Panc1 (cell line): ENCODE measurements at regions not wholly inside any gene's neighbourhood (a gene's known extent, or its start where the extent isn't known, plus 50 kb on each side); places are given as distances from the start of the nearest gene placed in this dataset.

Experiments used
- ATAC-seq: fragments of 200-7000 bp; cut with Tn5 transposase; 2 replicates; pipeline ENCODE4 v1.9.1; 2020; ENCODE audit warnings: mild to moderate bottlenecking, moderate library complexity
- BruUV-seq: library from RNA; stranded (reverse); fragments of 400-500 nt; replicated peaks from 2 replicates; lab custom pipeline; 2021; lab: Mats Ljungman, UMichigan
- CTCF ChIA-PET: fragments of 300-600 bp; sonication (Branson Sonifier 250); formaldehyde crosslinking; loops from one replicate; lab custom pipeline; 2022; ENCODE audit warnings: antibody characterized with exemption; lab: Charles Lee
- POLR2A ChIA-PET: fragments of 300-600 bp; sonication (Branson Sonifier 250); formaldehyde crosslinking; loops from one replicate; lab custom pipeline; 2022; ENCODE audit warnings: antibody characterized with exemption; lab: Charles Lee
- DNase-seq: peaks from one replicate; pipeline ENCODE4 v3.0.0-alpha.2; 2010; ENCODE audit warnings: low read depth, low spot score
- H3K27ac ChIP-seq: 2 replicates; pipeline ENCODE4 v1.5.1; 2011; ENCODE audit warnings: mild to moderate bottlenecking, low read length, inconsistent platforms
- H3K27me3 ChIP-seq: fragments of 200-500 bp; sonication (Bioruptor generic); 2 replicates; pipeline ENCODE4 v1.6.0; 2014; ENCODE audit warnings: low read length, inconsistent platforms; ENCODE audit not compliant: control insufficient read depth, insufficient read depth
- H3K36me3 ChIP-seq: fragments of 200-500 bp; sonication (Bioruptor generic); 2 replicates; pipeline ENCODE4 v1.5.1; 2014; ENCODE audit warnings: inconsistent platforms, mild to moderate bottlenecking, low read length, moderate library complexity; ENCODE audit not compliant: control insufficient read depth, insufficient read depth
- H3K4me1 ChIP-seq: 2 replicates; pipeline ENCODE4 v1.5.1; 2011; ENCODE audit warnings: inconsistent platforms, mild to moderate bottlenecking, low read length, moderate library complexity; ENCODE audit not compliant: control insufficient read depth, insufficient read depth
- H3K4me3 ChIP-seq, 2 experiments: 2 replicates each; pipeline ENCODE4 v1.5.1; 2011 to 2012; ENCODE audit warnings: low read depth in 2 of 2, low read length in 2 of 2, mild to moderate bottlenecking in 2 of 2, inconsistent platforms in 1 of 2, moderate library complexity in 1 of 2
- H3K9me3 ChIP-seq: fragments of 200-500 bp; sonication (Bioruptor generic); 2 replicates; pipeline ENCODE4 v1.5.1; 2014; ENCODE audit warnings: low read depth, mild to moderate bottlenecking, inconsistent platforms, low read length, moderate library complexity; ENCODE audit not compliant: control insufficient read depth, insufficient read depth
- POLR2AphosphoS5 ChIP-seq: IDR thresholded peaks from 2 replicates; pipeline ENCODE4 v1.6.1; 2012; ENCODE audit warnings: mild to moderate bottlenecking, low read depth, low read length, moderate library complexity
- SIN3A ChIP-seq: IDR thresholded peaks from 2 replicates; pipeline ENCODE4 v1.6.1; 2012; ENCODE audit warnings: low read depth, mild to moderate bottlenecking, low read length, moderate library complexity, borderline replicate concordance; ENCODE audit not compliant: insufficient read depth
- TCF7L2 ChIP-seq: IDR thresholded peaks from 2 replicates; pipeline ENCODE4 v1.6.1; 2011; ENCODE audit warnings: mild to moderate bottlenecking, low read depth, low read length, inconsistent platforms
- in situ Hi-C: cut with HindIII; loops from 2 replicates; pipeline ENCODE4 v1.10.0; 2016; ENCODE audit warnings: low sequenced_read_pairs, low pct_unique_long_range_greater_than_20kb
- intact Hi-C: fragments of 100-400 bp; cut with micrococcal nuclease; formaldehyde crosslinking; loops from one replicate; pipeline ENCODE4 v1.10.0; 2022; ENCODE audit not compliant: unreplicated experiment
- TF ChIP-seq, protein P1 (sequence below): fragments of 450-650 bp; IDR thresholded peaks from 2 replicates; pipeline ENCODE4 v1.5.1; 2017; ENCODE audit warnings: mild to moderate bottlenecking
- TF ChIP-seq, protein P2 (sequence below), 2 experiments: IDR thresholded peaks; 2 replicates each; pipeline ENCODE4 v1.6.1; 2011 to 2012; ENCODE audit warnings: low read depth in 2 of 2, control low read depth in 1 of 2, low read length in 1 of 2, mild to moderate bottlenecking in 1 of 2, moderate library complexity in 1 of 2; ENCODE audit not compliant: insufficient read depth in 1 of 2

DNA sequence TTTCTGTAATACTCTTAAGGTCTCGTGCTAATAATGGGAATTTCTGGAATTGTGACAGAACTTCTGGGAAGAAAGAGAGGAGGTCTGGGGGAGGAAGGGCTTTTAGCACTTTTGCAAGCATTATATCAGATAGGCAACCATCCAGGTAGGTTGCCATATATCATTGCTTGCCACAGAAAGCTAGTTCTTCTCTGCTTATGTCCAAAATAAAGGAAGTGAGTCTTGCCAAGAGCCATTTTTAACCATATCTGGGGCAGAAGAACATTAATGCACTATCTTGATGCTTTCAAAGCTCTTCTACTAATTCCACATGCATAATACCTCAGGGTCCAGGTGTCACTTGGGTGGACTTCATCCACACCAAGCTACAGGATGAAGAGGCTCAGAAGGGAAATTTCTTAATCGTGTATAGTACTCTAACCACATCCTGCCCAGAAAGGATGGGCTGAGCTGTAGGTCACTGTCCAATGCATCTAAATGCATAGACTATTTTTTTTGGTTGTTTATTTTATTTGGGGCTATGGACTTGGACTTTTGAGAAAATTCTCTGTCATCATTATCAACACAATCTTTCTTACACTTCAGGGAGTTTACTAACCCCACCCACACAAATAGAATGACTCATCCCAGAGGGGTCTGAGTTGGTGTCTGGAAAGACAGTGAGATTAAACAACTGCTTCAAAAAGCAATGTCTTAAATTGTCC is 68.9 kb upstream of the ADO start:
- no peak for DNase-seq
- POLR2A ChIA-PET: no interaction called here
- no TSS peak for BruUV-seq
- no peak for ATAC-seq
- intact Hi-C loops: no loop called here
- no peaks in the 10 kb centered on the region for H3K36me3 ChIP-seq
- no peak overlapping the region for H3K27ac ChIP-seq
- H3K9me3 ChIP-seq: no peaks in the 10 kb centered on the region
- CTCF ChIA-PET: interaction anchor here (0.6 kb wide), 1 partner anchor 122 kb away, joined by 3 read pairs; no protein-coding TSS in a partner anchor
- in situ Hi-C loops: no loop called here
- no peaks in the 10 kb centered on the region for H3K4me1 ChIP-seq
- TF ChIP-seq SIN3A (no peak), TCF7L2 (no peak), POLR2AphosphoS5 (no peak)
- TF ChIP-seq, protein P1, sequence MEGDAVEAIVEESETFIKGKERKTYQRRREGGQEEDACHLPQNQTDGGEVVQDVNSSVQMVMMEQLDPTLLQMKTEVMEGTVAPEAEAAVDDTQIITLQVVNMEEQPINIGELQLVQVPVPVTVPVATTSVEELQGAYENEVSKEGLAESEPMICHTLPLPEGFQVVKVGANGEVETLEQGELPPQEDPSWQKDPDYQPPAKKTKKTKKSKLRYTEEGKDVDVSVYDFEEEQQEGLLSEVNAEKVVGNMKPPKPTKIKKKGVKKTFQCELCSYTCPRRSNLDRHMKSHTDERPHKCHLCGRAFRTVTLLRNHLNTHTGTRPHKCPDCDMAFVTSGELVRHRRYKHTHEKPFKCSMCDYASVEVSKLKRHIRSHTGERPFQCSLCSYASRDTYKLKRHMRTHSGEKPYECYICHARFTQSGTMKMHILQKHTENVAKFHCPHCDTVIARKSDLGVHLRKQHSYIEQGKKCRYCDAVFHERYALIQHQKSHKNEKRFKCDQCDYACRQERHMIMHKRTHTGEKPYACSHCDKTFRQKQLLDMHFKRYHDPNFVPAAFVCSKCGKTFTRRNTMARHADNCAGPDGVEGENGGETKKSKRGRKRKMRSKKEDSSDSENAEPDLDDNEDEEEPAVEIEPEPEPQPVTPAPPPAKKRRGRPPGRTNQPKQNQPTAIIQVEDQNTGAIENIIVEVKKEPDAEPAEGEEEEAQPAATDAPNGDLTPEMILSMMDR: no peak
- TF ChIP-seq, protein P2, sequence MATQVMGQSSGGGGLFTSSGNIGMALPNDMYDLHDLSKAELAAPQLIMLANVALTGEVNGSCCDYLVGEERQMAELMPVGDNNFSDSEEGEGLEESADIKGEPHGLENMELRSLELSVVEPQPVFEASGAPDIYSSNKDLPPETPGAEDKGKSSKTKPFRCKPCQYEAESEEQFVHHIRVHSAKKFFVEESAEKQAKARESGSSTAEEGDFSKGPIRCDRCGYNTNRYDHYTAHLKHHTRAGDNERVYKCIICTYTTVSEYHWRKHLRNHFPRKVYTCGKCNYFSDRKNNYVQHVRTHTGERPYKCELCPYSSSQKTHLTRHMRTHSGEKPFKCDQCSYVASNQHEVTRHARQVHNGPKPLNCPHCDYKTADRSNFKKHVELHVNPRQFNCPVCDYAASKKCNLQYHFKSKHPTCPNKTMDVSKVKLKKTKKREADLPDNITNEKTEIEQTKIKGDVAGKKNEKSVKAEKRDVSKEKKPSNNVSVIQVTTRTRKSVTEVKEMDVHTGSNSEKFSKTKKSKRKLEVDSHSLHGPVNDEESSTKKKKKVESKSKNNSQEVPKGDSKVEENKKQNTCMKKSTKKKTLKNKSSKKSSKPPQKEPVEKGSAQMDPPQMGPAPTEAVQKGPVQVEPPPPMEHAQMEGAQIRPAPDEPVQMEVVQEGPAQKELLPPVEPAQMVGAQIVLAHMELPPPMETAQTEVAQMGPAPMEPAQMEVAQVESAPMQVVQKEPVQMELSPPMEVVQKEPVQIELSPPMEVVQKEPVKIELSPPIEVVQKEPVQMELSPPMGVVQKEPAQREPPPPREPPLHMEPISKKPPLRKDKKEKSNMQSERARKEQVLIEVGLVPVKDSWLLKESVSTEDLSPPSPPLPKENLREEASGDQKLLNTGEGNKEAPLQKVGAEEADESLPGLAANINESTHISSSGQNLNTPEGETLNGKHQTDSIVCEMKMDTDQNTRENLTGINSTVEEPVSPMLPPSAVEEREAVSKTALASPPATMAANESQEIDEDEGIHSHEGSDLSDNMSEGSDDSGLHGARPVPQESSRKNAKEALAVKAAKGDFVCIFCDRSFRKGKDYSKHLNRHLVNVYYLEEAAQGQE (IDR thresholded peaks at IDR 0.05; ENCODE audit: insufficient read depth in 1 of 2, low read depth in 2 of 2, low read length in 1 of 2): no peak
- peaks cover 7% of the 10 kb centered on the region for H3K27me3 ChIP-seq
- H3K4me3 ChIP-seq: no peak overlapping the region

DNA sequence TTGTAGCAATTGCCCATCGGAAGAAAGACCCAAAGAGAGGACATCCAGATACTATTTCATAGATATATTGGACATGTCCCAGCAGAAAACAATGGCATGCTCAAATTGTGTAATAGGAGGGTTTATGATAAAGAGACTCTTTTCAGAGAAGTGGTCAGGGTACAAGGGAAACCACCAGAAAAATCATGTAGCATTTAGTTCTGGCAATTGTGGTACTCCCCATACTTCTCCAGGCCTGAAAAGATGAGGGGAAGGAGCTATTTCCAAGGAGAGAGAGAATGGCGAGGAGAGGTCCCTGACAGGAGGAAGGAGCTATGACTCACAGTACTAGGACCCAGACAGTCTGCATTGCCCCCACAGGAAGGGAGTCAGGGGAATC is 68.4 kb upstream of the ADO start:
- no peak overlapping the region for H3K27ac ChIP-seq
- ChIA-PET POLR2A (no interaction called here), CTCF (interaction anchor here (0.6 kb wide), 1 partner anchor 123 kb away, joined by 3 read pairs; no protein-coding TSS in a partner anchor)
- H3K4me1 ChIP-seq: no peaks in the 10 kb centered on the region
- ATAC-seq (no peak), DNase-seq (no peak)
- H3K4me3 ChIP-seq: no peak overlapping the region
- intact Hi-C loops: no loop called here
- TF ChIP-seq POLR2AphosphoS5: no peak
- TF ChIP-seq, protein P1: no peak
- TF ChIP-seq, protein P2 (IDR thresholded peaks at IDR 0.05; ENCODE audit: insufficient read depth in 1 of 2, low read depth in 2 of 2, low read length in 1 of 2): no peak
- TF ChIP-seq SIN3A: no peak
- H3K9me3 ChIP-seq: no peaks in the 10 kb centered on the region
- no TSS peak for BruUV-seq
- H3K27me3 ChIP-seq: peaks cover 6% of the 10 kb centered on the region
- in situ Hi-C loops: no loop called here
- no peaks in the 10 kb centered on the region for H3K36me3 ChIP-seq
